DOHH2 (cell line): ENCODE measurements at regions not wholly inside any gene's neighbourhood (a gene's known extent, or its start where the extent isn't known, plus 50 kb on each side); places are given as distances from the start of the nearest gene placed in this dataset.

ENCODE experiments used
- EZH2phosphoT487 ChIP-seq: fragments of 200-600 bp; sonication (generic); IDR thresholded peaks from 2 replicates; pipeline ENCODE4 v1.6.1; 2017; ENCODE audit warnings: borderline replicate concordance, mild to moderate bottlenecking, antibody characterized with exemption, low read length, moderate library complexity, mixed read lengths
- TF ChIP-seq, protein P1 (sequence below): fragments of 200-600 bp; sonication (generic); IDR thresholded peaks from one replicate; pipeline ENCODE4 v1.5.1; 2014; ENCODE audit warnings: antibody characterized with exemption, mild to moderate bottlenecking, low read depth, low read length; ENCODE audit not compliant: poor library complexity, severe bottlenecking

DNA sequence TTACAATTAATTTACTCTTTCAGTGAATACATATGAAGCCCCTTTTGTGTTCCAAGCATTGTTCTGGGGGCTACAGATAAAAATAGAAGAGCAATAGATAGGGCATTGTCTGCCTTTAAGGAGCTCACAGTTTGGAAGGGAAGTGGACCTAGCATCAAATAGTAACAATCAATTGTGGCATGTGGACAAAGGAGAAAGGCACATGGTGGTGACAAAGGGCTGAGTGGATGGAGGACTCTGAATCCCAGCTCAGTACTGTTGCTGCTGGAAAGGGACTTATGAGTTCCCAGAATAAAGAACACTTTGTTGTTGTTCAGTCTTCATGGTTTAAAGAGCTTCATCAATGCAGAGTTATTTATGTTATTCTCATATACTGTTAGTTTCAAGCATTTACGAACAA lies 217.7 kb downstream of the HRH4 start:
- TF ChIP-seq, protein P1, sequence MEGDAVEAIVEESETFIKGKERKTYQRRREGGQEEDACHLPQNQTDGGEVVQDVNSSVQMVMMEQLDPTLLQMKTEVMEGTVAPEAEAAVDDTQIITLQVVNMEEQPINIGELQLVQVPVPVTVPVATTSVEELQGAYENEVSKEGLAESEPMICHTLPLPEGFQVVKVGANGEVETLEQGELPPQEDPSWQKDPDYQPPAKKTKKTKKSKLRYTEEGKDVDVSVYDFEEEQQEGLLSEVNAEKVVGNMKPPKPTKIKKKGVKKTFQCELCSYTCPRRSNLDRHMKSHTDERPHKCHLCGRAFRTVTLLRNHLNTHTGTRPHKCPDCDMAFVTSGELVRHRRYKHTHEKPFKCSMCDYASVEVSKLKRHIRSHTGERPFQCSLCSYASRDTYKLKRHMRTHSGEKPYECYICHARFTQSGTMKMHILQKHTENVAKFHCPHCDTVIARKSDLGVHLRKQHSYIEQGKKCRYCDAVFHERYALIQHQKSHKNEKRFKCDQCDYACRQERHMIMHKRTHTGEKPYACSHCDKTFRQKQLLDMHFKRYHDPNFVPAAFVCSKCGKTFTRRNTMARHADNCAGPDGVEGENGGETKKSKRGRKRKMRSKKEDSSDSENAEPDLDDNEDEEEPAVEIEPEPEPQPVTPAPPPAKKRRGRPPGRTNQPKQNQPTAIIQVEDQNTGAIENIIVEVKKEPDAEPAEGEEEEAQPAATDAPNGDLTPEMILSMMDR, result no peak
- TF ChIP-seq EZH2phosphoT487, result no peak
